ES-I3 (cell line): ENCODE measurements at regions not wholly inside any gene's neighbourhood (a gene's known extent, or its start where the extent isn't known, plus 50 kb on each side); places are given as distances from the start of the nearest gene placed in this dataset.

Experiments
- H3K36me3 ChIP-seq: 2 replicates; pipeline ENCODE4 v1.6.1; 2013; ENCODE audit warnings: mild to moderate bottlenecking, low read length, control low read depth, moderate library complexity; ENCODE audit not compliant: insufficient read depth
- H3K4me1 ChIP-seq: 2 replicates; pipeline ENCODE4 v1.6.1; 2013; ENCODE audit warnings: mild to moderate bottlenecking, control low read depth, low read length; ENCODE audit not compliant: insufficient read depth
- H3K9ac ChIP-seq: 2 replicates; pipeline ENCODE4 v1.6.1; 2013; ENCODE audit warnings: low read depth, mild to moderate bottlenecking, low read length, moderate library complexity
- H3K9me3 ChIP-seq: 2 replicates; pipeline ENCODE4 v1.6.1; 2013; ENCODE audit warnings: mild to moderate bottlenecking, low read length, moderate library complexity; ENCODE audit not compliant: control insufficient read depth, insufficient read depth

- Histone ChIP-seq H3K9ac (no peak overlapping the region), H3K36me3 (no peaks in the 10 kb centered on the region), H3K9me3 (no peaks in the 10 kb centered on the region), H3K4me1 (no peaks in the 10 kb centered on the region)
Observed at GRCh38 chr2:5751873-5752482, 59.8 kb downstream of the SOX11 start.

- no peaks in the 10 kb centered on the region for H3K4me1 ChIP-seq
- no peak overlapping the region for H3K9ac ChIP-seq
- no peaks in the 10 kb centered on the region for H3K36me3 ChIP-seq
- no peaks in the 10 kb centered on the region for H3K9me3 ChIP-seq
Observed at GRCh38 chr2:5756272-5756671, 64.1 kb downstream of the SOX11 start.

- no peaks in the 10 kb centered on the region for H3K4me1 ChIP-seq
- H3K9me3 ChIP-seq = no peaks in the 10 kb centered on the region
- no peak overlapping the region for H3K9ac ChIP-seq
- H3K36me3 ChIP-seq = no peaks in the 10 kb centered on the region
Observed at GRCh38 chr2:5758346-5758745, 66.2 kb downstream of the SOX11 start.

- no peak overlapping the region for H3K9ac ChIP-seq
- no peaks in the 10 kb centered on the region for H3K9me3 ChIP-seq
- no peaks in the 10 kb centered on the region for H3K36me3 ChIP-seq
- H3K4me1 ChIP-seq = no peaks in the 10 kb centered on the region
Observed at GRCh38 chr2:5759949-5760348, 67.8 kb downstream of the SOX11 start.

- Histone ChIP-seq H3K36me3 (no peaks in the 10 kb centered on the region), H3K9me3 (no peaks in the 10 kb centered on the region), H3K4me1 (no peaks in the 10 kb centered on the region), H3K9ac (no peak overlapping the region)
Observed at GRCh38 chr2:5763531-5763930, 71.3 kb downstream of the SOX11 start.

GRCh38 chr2:5764041-5764440 is 71.9 kb downstream of the SOX11 start:
- H3K9me3 ChIP-seq = no peaks in the 10 kb centered on the region
- no peaks in the 10 kb centered on the region for H3K36me3 ChIP-seq
- no peak overlapping the region for H3K9ac ChIP-seq

GRCh38 chr2:5766056-5766455 is 73.9 kb downstream of the SOX11 start:
- no peaks in the 10 kb centered on the region for H3K9me3 ChIP-seq
- no peaks in the 10 kb centered on the region for H3K4me1 ChIP-seq
- H3K9ac ChIP-seq = no peak overlapping the region
- no peaks in the 10 kb centered on the region for H3K36me3 ChIP-seq

More at GRCh38 chr2:5764041-5764440, 71.9 kb downstream of the SOX11 start:
- H3K4me1 ChIP-seq = no peaks in the 10 kb centered on the region

- Histone ChIP-seq H3K36me3 (no peaks in the 10 kb centered on the region), H3K4me1 (no peaks in the 10 kb centered on the region), H3K9me3 (no peaks in the 10 kb centered on the region), H3K9ac (no peak overlapping the region)
Observed at GRCh38 chr2:5766561-5766960, 74.4 kb downstream of the SOX11 start.

GRCh38 chr2:5777131-5777535 is 84.9 kb downstream of the SOX11 start:
- H3K9me3 ChIP-seq = no peaks in the 10 kb centered on the region
- no peak overlapping the region for H3K9ac ChIP-seq
- no peaks in the 10 kb centered on the region for H3K4me1 ChIP-seq
- H3K36me3 ChIP-seq = no peaks in the 10 kb centered on the region

- no peaks in the 10 kb centered on the region for H3K36me3 ChIP-seq
- peaks cover 7% of the 10 kb centered on the region for H3K9me3 ChIP-seq
- H3K9ac ChIP-seq = no peak overlapping the region
- no peaks in the 10 kb centered on the region for H3K4me1 ChIP-seq
Observed at GRCh38 chr2:5781679-5782078, 89.5 kb downstream of the SOX11 start.

- no peak overlapping the region for H3K9ac ChIP-seq
- H3K9me3 ChIP-seq = peaks cover 7% of the 10 kb centered on the region
- H3K36me3 ChIP-seq = no peaks in the 10 kb centered on the region
- H3K4me1 ChIP-seq = no peaks in the 10 kb centered on the region
Observed at GRCh38 chr2:5782103-5782502, 89.9 kb downstream of the SOX11 start.

GRCh38 chr2:5788447-5788846 is 96.3 kb downstream of the SOX11 start:
- Histone ChIP-seq H3K9me3 (peaks cover 7% of the 10 kb centered on the region), H3K36me3 (no peaks in the 10 kb centered on the region), H3K4me1 (no peaks in the 10 kb centered on the region), H3K9ac (no peak overlapping the region)

GRCh38 chr2:5791371-5791770 is 99.2 kb downstream of the SOX11 start:
- Histone ChIP-seq H3K36me3 (no peaks in the 10 kb centered on the region), H3K4me1 (no peaks in the 10 kb centered on the region), H3K9ac (no peak overlapping the region), H3K9me3 (no peaks in the 10 kb centered on the region; the same call in 1 of the 2 replicates)

GRCh38 chr2:5794012-5794411 is 101.8 kb downstream of the SOX11 start:
- no peaks in the 10 kb centered on the region for H3K4me1 ChIP-seq
- H3K9me3 ChIP-seq = peaks cover 1% of the 10 kb centered on the region; the same call in 1 of the 2 replicates
- no peak overlapping the region for H3K9ac ChIP-seq
- H3K36me3 ChIP-seq = no peaks in the 10 kb centered on the region

GRCh38 chr2:5798084-5798483 is 105.9 kb downstream of the SOX11 start:
- no peaks in the 10 kb centered on the region for H3K4me1 ChIP-seq
- H3K9me3 ChIP-seq = peaks cover 12% of the 10 kb centered on the region; the same call in 1 of the 2 replicates
- H3K9ac ChIP-seq = no peak overlapping the region
- H3K36me3 ChIP-seq = no peaks in the 10 kb centered on the region
